A673 (cell line): ENCODE measurements at regions not wholly inside any gene's neighbourhood (a gene's known extent, or its start where the extent isn't known, plus 50 kb on each side); places are given as distances from the start of the nearest gene placed in this dataset.

Experiments
- BruUV-seq: library from RNA; stranded (reverse); fragments of 400-500 nt; replicated peaks from 2 replicates; lab custom pipeline; 2021; lab: Mats Ljungman, UMichigan
- CTCF ChIA-PET: fragments of 300-600 bp; sonication (Branson Sonifier 250); formaldehyde crosslinking; loops from one replicate; lab custom pipeline; 2022; ENCODE audit warnings: antibody characterized with exemption; lab: Charles Lee
- POLR2A ChIA-PET: fragments of 300-600 bp; sonication (Branson Sonifier 250); formaldehyde crosslinking; loops from one replicate; lab custom pipeline; 2022; ENCODE audit warnings: antibody characterized with exemption; ENCODE audit not compliant: low non-redundant PET; lab: Charles Lee
- DNase-seq: peaks from one replicate; pipeline ENCODE4 v3.0.0-alpha.2; 2015; ENCODE audit warnings: low spot score
- H3K27ac ChIP-seq: fragments of 200-600 bp; sonication (generic); 2 replicates; pipeline ENCODE4 v1.5.1; 2016; ENCODE audit warnings: mixed run types, low read depth, mild to moderate bottlenecking, mixed read lengths, antibody characterized with exemption, low read length; ENCODE audit not compliant: poor library complexity, severe bottlenecking
- H3K27me3 ChIP-seq: fragments of 200-600 bp; sonication (generic); replicated peaks from 2 replicates; pipeline ENCODE4 v1.6.1; 2017; ENCODE audit warnings: mixed run types, low read depth, mild to moderate bottlenecking, mixed read lengths, antibody characterized with exemption, low read length; ENCODE audit not compliant: insufficient read depth, poor library complexity
- H3K36me3 ChIP-seq: fragments of 200-600 bp; sonication (generic); 2 replicates; pipeline ENCODE4 v1.6.1; 2016; ENCODE audit warnings: mixed run types, mild to moderate bottlenecking, mixed read lengths, antibody characterized with exemption, low read length; ENCODE audit not compliant: insufficient read depth, poor library complexity, severe bottlenecking
- H3K4me1 ChIP-seq: fragments of 200-600 bp; sonication (generic); 2 replicates; pipeline ENCODE4 v1.6.1; 2017; ENCODE audit warnings: mixed run types, mild to moderate bottlenecking, mixed read lengths, antibody characterized with exemption, low read length; ENCODE audit not compliant: insufficient read depth, poor library complexity, severe bottlenecking
- H3K4me3 ChIP-seq: fragments of 200-600 bp; sonication (generic); 2 replicates; pipeline ENCODE4 v1.5.1; 2016; ENCODE audit warnings: low read depth, mixed run types, mild to moderate bottlenecking, mixed read lengths, low read length; ENCODE audit not compliant: poor library complexity, severe bottlenecking
- H3K9me3 ChIP-seq: fragments of 200-600 bp; sonication (generic); 2 replicates; pipeline ENCODE4 v1.6.1; 2016; ENCODE audit warnings: mixed run types, low read depth, mild to moderate bottlenecking, mixed read lengths, antibody characterized with exemption, low read length; ENCODE audit not compliant: poor library complexity, severe bottlenecking
- EZH2 ChIP-seq: fragments of 200-600 bp; sonication (generic); IDR thresholded peaks from 2 replicates; pipeline ENCODE4 v1.6.1; 2017; ENCODE audit warnings: borderline replicate concordance, low read depth, mild to moderate bottlenecking, mixed read lengths, antibody characterized with exemption, low read length; ENCODE audit not compliant: poor library complexity, severe bottlenecking
- intact Hi-C: fragments of 100-400 bp; cut with micrococcal nuclease; formaldehyde crosslinking; loops from one replicate; pipeline ENCODE4 v1.10.0; 2022; ENCODE audit not compliant: unreplicated experiment
- TF ChIP-seq, protein P1 (sequence below): fragments of 300-800, 200-600 bp; sonication (generic); conservative IDR thresholded peaks from 2 replicates; pipeline ENCODE4 v1.5.1; 2017; ENCODE audit warnings: low read depth, mild to moderate bottlenecking, antibody characterized with exemption, low read length, moderate library complexity, mixed read lengths

GRCh38 chr18:68034296-68034695 lies 517.8 kb upstream of the DSEL start:
- Histone ChIP-seq H3K9me3 (no peaks in the 10 kb centered on the region), H3K4me3 (no peak overlapping the region), H3K27me3 (no peaks in the 10 kb centered on the region), H3K4me1 (no peaks in the 10 kb centered on the region), H3K36me3 (no peaks in the 10 kb centered on the region), H3K27ac (no peak overlapping the region)
- POLR2A ChIA-PET = no interaction called here
- DNase-seq = peak; percentile 18
- CTCF ChIA-PET = no interaction called here
- intact Hi-C loops = no loop called here
- no peak for TF ChIP-seq EZH2
- TF ChIP-seq, protein P1, sequence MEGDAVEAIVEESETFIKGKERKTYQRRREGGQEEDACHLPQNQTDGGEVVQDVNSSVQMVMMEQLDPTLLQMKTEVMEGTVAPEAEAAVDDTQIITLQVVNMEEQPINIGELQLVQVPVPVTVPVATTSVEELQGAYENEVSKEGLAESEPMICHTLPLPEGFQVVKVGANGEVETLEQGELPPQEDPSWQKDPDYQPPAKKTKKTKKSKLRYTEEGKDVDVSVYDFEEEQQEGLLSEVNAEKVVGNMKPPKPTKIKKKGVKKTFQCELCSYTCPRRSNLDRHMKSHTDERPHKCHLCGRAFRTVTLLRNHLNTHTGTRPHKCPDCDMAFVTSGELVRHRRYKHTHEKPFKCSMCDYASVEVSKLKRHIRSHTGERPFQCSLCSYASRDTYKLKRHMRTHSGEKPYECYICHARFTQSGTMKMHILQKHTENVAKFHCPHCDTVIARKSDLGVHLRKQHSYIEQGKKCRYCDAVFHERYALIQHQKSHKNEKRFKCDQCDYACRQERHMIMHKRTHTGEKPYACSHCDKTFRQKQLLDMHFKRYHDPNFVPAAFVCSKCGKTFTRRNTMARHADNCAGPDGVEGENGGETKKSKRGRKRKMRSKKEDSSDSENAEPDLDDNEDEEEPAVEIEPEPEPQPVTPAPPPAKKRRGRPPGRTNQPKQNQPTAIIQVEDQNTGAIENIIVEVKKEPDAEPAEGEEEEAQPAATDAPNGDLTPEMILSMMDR = no peak
- no TSS peak for BruUV-seq

DNA sequence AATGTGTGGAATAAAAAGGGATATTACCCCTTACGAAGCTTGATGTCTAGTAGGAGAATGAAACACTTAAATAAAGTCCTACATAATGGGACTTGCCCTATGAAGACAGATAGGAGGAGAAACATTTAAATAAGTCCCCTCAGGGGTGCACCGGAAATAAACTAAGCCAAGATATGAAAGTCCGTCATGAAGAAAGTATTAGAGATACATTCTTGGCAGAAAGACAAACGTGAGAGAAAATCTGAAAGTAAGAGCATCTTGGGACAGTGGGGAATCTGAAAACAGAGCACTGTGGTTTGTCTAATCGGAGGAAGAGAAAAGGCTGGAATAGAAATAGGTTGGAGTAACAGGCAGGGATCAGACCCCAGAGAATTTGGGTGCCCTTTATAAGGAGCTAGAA lies 516.9 kb upstream of the DSEL start:
- no TSS peak for BruUV-seq

GRCh38 chr18:68024716-68025115 lies 508.2 kb upstream of the DSEL start:
- Histone ChIP-seq H3K36me3 (no peaks in the 10 kb centered on the region), H3K9me3 (no peaks in the 10 kb centered on the region), H3K4me3 (no peak overlapping the region), H3K4me1 (no peaks in the 10 kb centered on the region), H3K27me3 (no peaks in the 10 kb centered on the region), H3K27ac (no peak overlapping the region)
- POLR2A ChIA-PET = no interaction called here
- CTCF ChIA-PET = no interaction called here
- intact Hi-C loops = no loop called here
- no peak for DNase-seq
- no TSS peak for BruUV-seq
- TF ChIP-seq, protein P1 = no peak
- no peak for TF ChIP-seq EZH2

More for the DNA sequence above, 516.9 kb upstream of the DSEL start:
- intact Hi-C loops = no loop called here
- TF ChIP-seq, protein P1 = no peak
- TF ChIP-seq EZH2 = no peak
- CTCF ChIA-PET = no interaction called here
- Histone ChIP-seq H3K4me1 (no peaks in the 10 kb centered on the region), H3K27ac (no peak overlapping the region), H3K36me3 (no peaks in the 10 kb centered on the region), H3K4me3 (no peak overlapping the region), H3K27me3 (no peaks in the 10 kb centered on the region), H3K9me3 (no peaks in the 10 kb centered on the region)
- POLR2A ChIA-PET = no interaction called here
- no peak for DNase-seq
